GM12878 (cell line): ENCODE measurements at regions not wholly inside any gene's neighbourhood (a gene's known extent, or its start where the extent isn't known, plus 50 kb on each side); places are given as distances from the start of the nearest gene placed in this dataset.
"Not testable (repeated sequence)": the region's sequence is repeated elsewhere in the genome, so short reads cannot be mapped to it uniquely, and the experiment has no call there.

Experiments used
- ATAC-seq: fragments of 200-7000 bp; cut with Tn5 transposase; 3 replicates; pipeline ENCODE4 v1.9.1; 2020; ENCODE audit warnings: mild to moderate bottlenecking, moderate library complexity
- BruUV-seq: library from RNA; stranded (reverse); fragments of 400-500 nt; replicated peaks from 2 replicates; lab custom pipeline; 2021; lab: Mats Ljungman, UMichigan
- CTCF ChIA-PET: fragments of 300-600 bp; sonication (Branson Sonifier 250); formaldehyde crosslinking; extraction: SDS; loops from one replicate; lab custom pipeline; 2021; ENCODE audit warnings: inconsistent platforms; lab: Yijun Ruan, JAX
- POLR2A ChIA-PET: fragments of 350-600 bp; formaldehyde crosslinking; extraction: SDS; loops from one replicate; lab custom pipeline; 2021; ENCODE audit warnings: inconsistent platforms; lab: Charles Lee
- RAD21 ChIA-PET: fragments of 300-600 bp; sonication (Branson Sonifier 250); formaldehyde crosslinking; loops from one replicate; lab custom pipeline; 2023; ENCODE audit warnings: antibody characterized with exemption; ENCODE audit not compliant: unreplicated experiment; lab: Charles Lee
- SMC1A ChIA-PET: fragments of 300-600 bp; sonication (Branson Sonifier 250); formaldehyde crosslinking; loops from one replicate; lab custom pipeline; 2023; ENCODE audit not compliant: unreplicated experiment, uncharacterized antibody; lab: Charles Lee
- DNase-seq: peaks from one replicate; pipeline ENCODE4 v3.0.0-alpha.2; 2011; ENCODE audit warnings: low read depth, low spot score
- FAIRE-seq: peaks from 3 replicates; lab custom pipeline; 2011; peaks lifted over from hg19 to GRCh38; lab: Jason Lieb, UNC
- H2AFZ ChIP-seq: 2 replicates; pipeline ENCODE4 v1.6.0; 2011; ENCODE audit warnings: low read depth, low read length, control low read depth; ENCODE audit not compliant: control insufficient read depth
- H3K27ac ChIP-seq: 2 replicates; pipeline ENCODE4 v1.5.1; 2011; ENCODE audit warnings: control low read depth; ENCODE audit not compliant: control insufficient read depth, insufficient read depth
- H3K27me3 ChIP-seq, 2 experiments: replicated peaks in 1 of 2; 2 replicates each; pipeline versions ENCODE4 v1.6.0 to v1.6.1; 2011; ENCODE audit warnings: low read length in 1 of 2; ENCODE audit not compliant: control insufficient read depth in 2 of 2, insufficient read depth in 2 of 2
- H3K36me3 ChIP-seq, 2 experiments: 2 replicates each; pipeline ENCODE4 v1.5.1; 2011; ENCODE audit warnings: low read length in 1 of 2; ENCODE audit not compliant: control insufficient read depth in 2 of 2, insufficient read depth in 2 of 2
- H3K4me1 ChIP-seq: 2 replicates; pipeline ENCODE4 v1.6.1; 2011; ENCODE audit warnings: mild to moderate bottlenecking, low read length, moderate library complexity, mixed read lengths; ENCODE audit not compliant: control insufficient read depth, insufficient read depth
- H3K4me2 ChIP-seq: 2 replicates; pipeline ENCODE4 v1.6.0; 2011; ENCODE audit warnings: control low read depth; ENCODE audit not compliant: control insufficient read depth, insufficient read depth
- H3K4me3 ChIP-seq: fragments of 200-600 bp; sonication (generic); 2 replicates; pipeline ENCODE4 v1.5.1; 2016
- H3K79me2 ChIP-seq: 2 replicates; pipeline ENCODE4 v1.6.0; 2011; ENCODE audit warnings: low read length; ENCODE audit not compliant: control insufficient read depth, insufficient read depth
- H3K9ac ChIP-seq: 2 replicates; pipeline ENCODE4 v1.8.0; 2011; ENCODE audit warnings: low read length, control low read depth, mixed read lengths; ENCODE audit not compliant: control insufficient read depth, insufficient read depth
- H3K9me3 ChIP-seq: replicated peaks from 3 replicates; pipeline ENCODE4 v1.5.1; 2011; ENCODE audit warnings: mild to moderate bottlenecking, low read length; ENCODE audit not compliant: control insufficient read depth, insufficient read depth
- H4K20me1 ChIP-seq: 2 replicates; pipeline ENCODE4 v1.6.0; 2011; ENCODE audit not compliant: control insufficient read depth, insufficient read depth
- CHD4 ChIP-seq: fragments of 200-600 bp; sonication (generic); IDR thresholded peaks from 2 replicates; pipeline ENCODE4 v1.6.1; 2016; ENCODE audit warnings: mild to moderate bottlenecking
- EZH2 ChIP-seq: IDR thresholded peaks from 2 replicates; pipeline ENCODE4 v1.6.1; 2012; ENCODE audit warnings: low read depth, mild to moderate bottlenecking, control low read depth, inconsistent platforms, low read length, borderline replicate concordance; ENCODE audit not compliant: control insufficient read depth
- HCFC1 ChIP-seq: fragments of 150-350 bp; IDR thresholded peaks from 2 replicates; pipeline ENCODE4 v1.6.1; 2014; ENCODE audit warnings: low read length
- JUNB ChIP-seq: IDR thresholded peaks from 2 replicates; pipeline ENCODE4 v1.6.1; 2016; ENCODE audit warnings: antibody characterized with exemption, mild to moderate bottlenecking
- KDM1A ChIP-seq: fragments of 200-600 bp; sonication (generic); IDR thresholded peaks from 2 replicates; pipeline ENCODE4 v1.6.1; 2016; ENCODE audit warnings: borderline replicate concordance
- MEF2A ChIP-seq: IDR thresholded peaks from 2 replicates; pipeline ENCODE4 v1.6.1; 2011; ENCODE audit warnings: low read depth, mild to moderate bottlenecking, low read length, moderate library complexity; ENCODE audit not compliant: insufficient read depth
- MEF2B ChIP-seq: fragments of 450-650 bp; IDR thresholded peaks from 2 replicates; pipeline ENCODE4 v1.6.1; 2018; ENCODE audit warnings: mild to moderate bottlenecking, moderate library complexity; ENCODE audit not compliant: partially characterized antibody, poor library complexity, severe bottlenecking
- NR2C1 ChIP-seq: fragments of 450-650 bp; IDR thresholded peaks from 2 replicates; pipeline ENCODE4 v1.6.1; 2017; ENCODE audit warnings: antibody characterized with exemption, mild to moderate bottlenecking, moderate library complexity
- POLR2A ChIP-seq: IDR thresholded peaks from 2 replicates; pipeline ENCODE4 v1.6.1; 2011; ENCODE audit warnings: low read depth, mild to moderate bottlenecking, low read length
- SMAD1 ChIP-seq: fragments of 450-650 bp; IDR thresholded peaks from 2 replicates; pipeline ENCODE4 v1.6.1; 2018; ENCODE audit warnings: mild to moderate bottlenecking, low read depth; ENCODE audit not compliant: partially characterized antibody
- SMAD5 ChIP-seq: IDR thresholded peaks from 2 replicates; pipeline ENCODE4 v1.6.1; 2016; ENCODE audit warnings: antibody characterized with exemption, low read depth
- SMARCA5 ChIP-seq: fragments of 450-650 bp; IDR thresholded peaks from 2 replicates; pipeline ENCODE4 v1.6.1; 2017; ENCODE audit warnings: mild to moderate bottlenecking
- WGBS: methylation state at CpG from one replicate; pipeline ENCODE4 v1.1.6; 2016; ENCODE audit warnings: low lambda C conversion rate; ENCODE audit not compliant: insufficient replicate concordance, insufficient coverage; ENCODE audit errors: missing lambda C conversion rate; 5-methylcytosine and 5-hydroxymethylcytosine counted together
- in situ Hi-C: fragments of 300-500 bp; cut with MboI; formaldehyde crosslinking; loops from 9 replicates; pipeline ENCODE4 v1.14.3; 2018; ENCODE audit warnings: mixed read lengths
- intact Hi-C: fragments of 100-400 bp; cut with micrococcal nuclease; formaldehyde crosslinking; loops from one replicate; pipeline ENCODE4 v1.14.2; 2022; ENCODE audit not compliant: unreplicated experiment

DNA sequence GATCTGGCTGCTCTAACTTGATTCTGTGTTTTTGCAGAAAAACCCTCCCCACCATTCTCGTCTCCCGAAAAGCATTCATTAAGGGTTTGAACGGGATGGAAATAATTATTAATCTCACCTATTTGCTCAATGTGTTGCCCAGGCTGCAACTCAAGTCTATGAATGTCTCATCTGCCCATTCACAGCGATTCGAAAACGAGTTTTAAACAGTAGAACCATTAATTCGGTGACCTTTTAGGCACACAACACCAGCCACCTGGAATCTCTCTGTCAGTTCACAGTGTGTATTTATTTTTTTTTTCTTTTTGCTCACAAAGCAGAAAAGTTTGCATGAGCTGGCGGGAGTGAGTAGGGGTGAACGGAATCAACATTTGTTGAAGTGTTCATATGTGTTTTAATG lies 764.7 kb upstream of the TPTE start:
- Histone ChIP-seq H3K4me3 (no peak overlapping the region), H3K9ac (no peak overlapping the region), H3K4me2 (no peak overlapping the region), H3K36me3 (no peaks in the 10 kb centered on the region), H3K4me1 (no peaks in the 10 kb centered on the region), H3K27ac (no peak overlapping the region), H2AFZ (no peak overlapping the region), H3K79me2 (no peaks in the 10 kb centered on the region)
- DNase-seq (no peak), ATAC-seq (no peak), FAIRE-seq (no peak)
- intact Hi-C loops (no loop called here), in situ Hi-C loops (no loop called here)
- ChIA-PET SMC1A (no interaction called here), CTCF (no interaction called here), RAD21 (no interaction called here), POLR2A (no interaction called here)
- BruUV-seq = no TSS peak
- TF ChIP-seq SMAD5 (no peak), NR2C1 (no peak), HCFC1 (no peak), KDM1A (no peak), POLR2A (no peak), JUNB (no peak), CHD4 (no peak), MEF2B (no peak), MEF2A (no peak), EZH2 (no peak), SMAD1 (no peak), SMARCA5 (no peak)
- TF ChIP-seq, all 136 proteins: peak for 0
- 29% methylated on average over 9 of the region's 9 CpGs for WGBS
- no peaks in the 10 kb centered on the region; the same call in 2 of the 3 replicates for H3K9me3 ChIP-seq
- no peaks in the 10 kb centered on the region for H3K27me3 ChIP-seq
- H4K20me1 ChIP-seq = no peaks in the 10 kb centered on the region

DNA sequence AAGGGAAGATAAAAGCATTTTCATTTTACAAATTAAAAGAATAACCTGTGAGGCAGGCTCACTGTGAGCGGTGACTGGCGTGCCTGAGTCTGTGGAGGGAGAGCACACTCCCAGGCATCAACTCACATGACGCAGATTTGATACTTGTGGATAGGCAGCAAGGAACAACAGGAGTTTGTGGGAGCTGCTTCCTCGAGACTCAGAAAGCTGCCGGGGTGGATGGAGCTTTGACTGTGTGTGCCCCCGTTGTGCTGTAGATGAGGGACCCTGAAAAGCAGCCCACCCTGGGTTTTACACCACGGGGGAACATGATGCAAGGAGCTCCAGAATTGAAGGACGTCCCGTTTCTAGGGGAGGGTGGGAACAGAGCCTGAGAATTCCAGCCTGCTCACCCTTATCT lies 764.3 kb upstream of the TPTE start:
- H3K9ac ChIP-seq, H3K27me3 ChIP-seq, in situ Hi-C loops, H4K20me1 ChIP-seq, H3K4me3 ChIP-seq, DNase-seq, intact Hi-C loops, H3K4me2 ChIP-seq, POLR2A ChIA-PET, H3K27ac ChIP-seq, H3K4me1 ChIP-seq, RAD21 ChIA-PET, H2AFZ ChIP-seq, ATAC-seq, SMC1A ChIA-PET, H3K9me3 ChIP-seq, H3K79me2 ChIP-seq, FAIRE-seq, BruUV-seq, H3K36me3 ChIP-seq, CTCF ChIA-PET: not testable (repeated sequence)
- WGBS = 30% methylated on average over 9 of the region's 9 CpGs

DNA sequence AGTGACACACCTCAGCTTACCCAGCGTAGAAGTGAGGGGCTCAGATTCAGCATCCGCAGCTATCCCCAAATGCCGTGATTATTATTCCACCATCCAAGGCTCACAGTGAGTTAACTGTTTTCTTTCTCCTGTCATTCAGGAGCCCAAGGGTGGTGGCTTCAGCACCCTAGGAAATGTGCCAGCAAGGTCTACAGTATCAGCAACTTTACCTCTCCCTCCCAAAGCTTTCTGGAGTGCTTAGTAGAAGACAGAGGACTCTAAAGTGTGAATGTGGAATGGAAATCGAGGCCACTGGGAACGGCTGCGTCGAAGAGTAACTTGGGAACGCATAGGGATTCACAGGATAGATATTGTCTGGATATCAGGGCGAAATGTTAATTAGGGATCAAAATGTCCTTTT lies 763.8 kb upstream of the TPTE start:
- H3K27me3 ChIP-seq, BruUV-seq, POLR2A ChIA-PET, intact Hi-C loops, FAIRE-seq, CTCF ChIA-PET, H4K20me1 ChIP-seq, DNase-seq, ATAC-seq, H3K36me3 ChIP-seq, SMC1A ChIA-PET, H3K4me1 ChIP-seq, H3K9me3 ChIP-seq, in situ Hi-C loops, H3K9ac ChIP-seq, H3K4me3 ChIP-seq, H3K4me2 ChIP-seq, H2AFZ ChIP-seq, RAD21 ChIA-PET, H3K27ac ChIP-seq, H3K79me2 ChIP-seq: not testable (repeated sequence)
- WGBS = 31% methylated on average over 9 of the region's 9 CpGs
